WTC11 (cell line): ENCODE measurements at regions not wholly inside any gene's neighbourhood (a gene's known extent, or its start where the extent isn't known, plus 50 kb on each side); places are given as distances from the start of the nearest gene placed in this dataset.

Experiments
- ATF6 ChIP-seq: sonication (generic); formaldehyde crosslinking; IDR thresholded peaks from 2 replicates; pipeline ENCODE4 v1.8.1; 2023; ENCODE audit warnings: mild to moderate bottlenecking, missing genetic modification reagents
- E2F1 ChIP-seq: sonication (generic); formaldehyde crosslinking; IDR thresholded peaks from 2 replicates; pipeline ENCODE4 v1.8.0; 2022; ENCODE audit warnings: mild to moderate bottlenecking, missing genetic modification reagents
- ESRRA ChIP-seq: sonication (generic); formaldehyde crosslinking; IDR thresholded peaks from 2 replicates; pipeline ENCODE4 v1.8.1; 2022; ENCODE audit warnings: mild to moderate bottlenecking, missing genetic modification reagents, borderline replicate concordance
- HMGXB4 ChIP-seq: sonication (generic); formaldehyde crosslinking; IDR thresholded peaks from 2 replicates; pipeline ENCODE4 v1.8.1; 2023; ENCODE audit warnings: mild to moderate bottlenecking, moderate library complexity, missing genetic modification reagents
- NFE2L1 ChIP-seq: sonication (generic); formaldehyde crosslinking; IDR thresholded peaks from 2 replicates; pipeline ENCODE4 v1.8.1; 2023; ENCODE audit warnings: missing genetic modification reagents
- NR2C2 ChIP-seq: sonication (generic); formaldehyde crosslinking; IDR thresholded peaks from 2 replicates; pipeline ENCODE4 v1.8.0; 2022; ENCODE audit warnings: mild to moderate bottlenecking, missing genetic modification reagents
- NR3C1 ChIP-seq: sonication (generic); formaldehyde crosslinking; conservative IDR thresholded peaks from 2 replicates; pipeline ENCODE4 v1.8.1; 2023; ENCODE audit warnings: low read depth, mild to moderate bottlenecking, missing genetic modification reagents
- PRDM15 ChIP-seq: sonication (generic); formaldehyde crosslinking; IDR thresholded peaks from 2 replicates; pipeline ENCODE4 v1.8.0; 2022; ENCODE audit warnings: missing genetic modification reagents
- ZNF121 ChIP-seq: sonication (generic); formaldehyde crosslinking; IDR thresholded peaks from 2 replicates; pipeline ENCODE4 v1.8.0; 2023; ENCODE audit warnings: missing genetic modification reagents
- TF ChIP-seq, protein P1 (sequence below): sonication (generic); formaldehyde crosslinking; IDR thresholded peaks from 2 replicates; pipeline ENCODE4 v1.8.0; 2022; ENCODE audit warnings: mild to moderate bottlenecking, missing genetic modification reagents
- TF ChIP-seq, protein P2 (sequence below): fragments of 200-600 bp; IDR thresholded peaks from 2 replicates; pipeline ENCODE4 v1.8.0; 2022; ENCODE audit warnings: antibody characterized with exemption
- TF ChIP-seq, protein P3 (sequence below): sonication (generic); formaldehyde crosslinking; IDR thresholded peaks from 2 replicates; pipeline ENCODE4 v1.8.1; 2022; ENCODE audit warnings: mild to moderate bottlenecking, missing genetic modification reagents, moderate library complexity, borderline replicate concordance

DNA sequence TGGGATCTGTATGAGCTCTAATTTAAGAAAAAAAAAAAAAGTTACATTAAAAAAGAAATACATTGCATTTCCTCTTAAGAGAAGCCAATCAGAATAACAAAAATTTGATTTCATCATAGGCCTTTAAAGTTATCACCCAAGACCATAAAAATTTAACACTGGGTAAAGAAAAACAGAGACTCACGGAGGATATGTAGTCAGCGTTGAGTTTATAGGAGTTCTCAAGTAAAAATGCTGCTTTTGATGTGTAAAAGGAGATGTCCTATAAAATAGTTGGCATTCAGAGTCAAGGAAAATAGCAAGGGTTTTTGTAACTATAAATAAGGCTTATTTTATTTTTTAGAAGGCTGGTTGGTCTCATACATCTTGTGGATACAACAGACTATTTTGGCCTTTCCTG, 191.1 kb downstream of the EFNB2 start:
- TF ChIP-seq PRDM15 (CRISPR knock-in tag) (no peak), ESRRA (CRISPR knock-in tag) (no peak), ZNF121 (no peak), NFE2L1 (no peak), ATF6 (CRISPR knock-in tag) (no peak), NR3C1 (CRISPR knock-in tag) (no peak), HMGXB4 (CRISPR knock-in tag) (no peak), NR2C2 (CRISPR knock-in tag) (no peak), E2F1 (CRISPR knock-in tag) (no peak)
- TF ChIP-seq, protein P1, sequence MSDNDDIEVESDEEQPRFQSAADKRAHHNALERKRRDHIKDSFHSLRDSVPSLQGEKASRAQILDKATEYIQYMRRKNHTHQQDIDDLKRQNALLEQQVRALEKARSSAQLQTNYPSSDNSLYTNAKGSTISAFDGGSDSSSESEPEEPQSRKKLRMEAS (CRISPR knock-in tag), result no peak
- TF ChIP-seq, protein P2, sequence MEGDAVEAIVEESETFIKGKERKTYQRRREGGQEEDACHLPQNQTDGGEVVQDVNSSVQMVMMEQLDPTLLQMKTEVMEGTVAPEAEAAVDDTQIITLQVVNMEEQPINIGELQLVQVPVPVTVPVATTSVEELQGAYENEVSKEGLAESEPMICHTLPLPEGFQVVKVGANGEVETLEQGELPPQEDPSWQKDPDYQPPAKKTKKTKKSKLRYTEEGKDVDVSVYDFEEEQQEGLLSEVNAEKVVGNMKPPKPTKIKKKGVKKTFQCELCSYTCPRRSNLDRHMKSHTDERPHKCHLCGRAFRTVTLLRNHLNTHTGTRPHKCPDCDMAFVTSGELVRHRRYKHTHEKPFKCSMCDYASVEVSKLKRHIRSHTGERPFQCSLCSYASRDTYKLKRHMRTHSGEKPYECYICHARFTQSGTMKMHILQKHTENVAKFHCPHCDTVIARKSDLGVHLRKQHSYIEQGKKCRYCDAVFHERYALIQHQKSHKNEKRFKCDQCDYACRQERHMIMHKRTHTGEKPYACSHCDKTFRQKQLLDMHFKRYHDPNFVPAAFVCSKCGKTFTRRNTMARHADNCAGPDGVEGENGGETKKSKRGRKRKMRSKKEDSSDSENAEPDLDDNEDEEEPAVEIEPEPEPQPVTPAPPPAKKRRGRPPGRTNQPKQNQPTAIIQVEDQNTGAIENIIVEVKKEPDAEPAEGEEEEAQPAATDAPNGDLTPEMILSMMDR, result no peak
- TF ChIP-seq, protein P3, sequence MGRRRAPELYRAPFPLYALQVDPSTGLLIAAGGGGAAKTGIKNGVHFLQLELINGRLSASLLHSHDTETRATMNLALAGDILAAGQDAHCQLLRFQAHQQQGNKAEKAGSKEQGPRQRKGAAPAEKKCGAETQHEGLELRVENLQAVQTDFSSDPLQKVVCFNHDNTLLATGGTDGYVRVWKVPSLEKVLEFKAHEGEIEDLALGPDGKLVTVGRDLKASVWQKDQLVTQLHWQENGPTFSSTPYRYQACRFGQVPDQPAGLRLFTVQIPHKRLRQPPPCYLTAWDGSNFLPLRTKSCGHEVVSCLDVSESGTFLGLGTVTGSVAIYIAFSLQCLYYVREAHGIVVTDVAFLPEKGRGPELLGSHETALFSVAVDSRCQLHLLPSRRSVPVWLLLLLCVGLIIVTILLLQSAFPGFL (CRISPR knock-in tag), result no peak
